NT2/D1 (cell line): ENCODE measurements at regions not wholly inside any gene's neighbourhood (a gene's known extent, or its start where the extent isn't known, plus 50 kb on each side); places are given as distances from the start of the nearest gene placed in this dataset.
"Not testable (repeated sequence)": the region's sequence is repeated elsewhere in the genome, so short reads cannot be mapped to it uniquely, and the experiment has no call there.

Source experiments
- DNase-seq: peaks from one replicate; pipeline ENCODE4 v3.0.0-alpha.2; 2011; ENCODE audit warnings: low read depth, low spot score
- H3K27me3 ChIP-seq: 2 replicates; pipeline ENCODE4 v1.6.0; 2011; ENCODE audit warnings: mild to moderate bottlenecking; ENCODE audit not compliant: insufficient read length, insufficient read depth
- H3K36me3 ChIP-seq: 2 replicates; pipeline ENCODE4 v1.6.1; 2011; ENCODE audit warnings: mild to moderate bottlenecking, low read length, mixed read lengths; ENCODE audit not compliant: insufficient read depth, insufficient read length
- H3K4me1 ChIP-seq: 2 replicates; pipeline ENCODE4 v1.5.1; 2011; ENCODE audit not compliant: insufficient read depth, insufficient read length
- H3K4me3 ChIP-seq: 2 replicates; pipeline ENCODE4 v1.5.1; 2011; ENCODE audit warnings: low read depth; ENCODE audit not compliant: insufficient read length
- H3K9ac ChIP-seq: 2 replicates; pipeline ENCODE4 v1.6.0; 2011; ENCODE audit warnings: low read depth; ENCODE audit not compliant: insufficient read length
- H3K9me3 ChIP-seq: 2 replicates; pipeline ENCODE4 v1.5.1; 2011; ENCODE audit warnings: mild to moderate bottlenecking, low read length; ENCODE audit not compliant: insufficient read depth
- SUZ12 ChIP-seq: IDR thresholded peaks from 2 replicates; pipeline ENCODE4 v1.6.1; 2011; ENCODE audit not compliant: insufficient read length, insufficient read depth; ENCODE audit errors: extremely low read depth
- YY1 ChIP-seq: IDR thresholded peaks from 2 replicates; pipeline ENCODE4 v1.6.1; 2011; ENCODE audit not compliant: insufficient read length, insufficient read depth
- ZNF274 ChIP-seq: IDR thresholded peaks from 2 replicates; pipeline ENCODE4 v1.6.1; 2011; ENCODE audit warnings: mild to moderate bottlenecking, low read depth, low read length

GRCh38 chr14:84998216-84998615 is 531.7 kb upstream of the FLRT2 start:
- H3K27me3 ChIP-seq: no peaks in the 10 kb centered on the region
- H3K9me3 ChIP-seq: no peaks in the 10 kb centered on the region
- H3K9ac ChIP-seq: no peak overlapping the region
- H3K36me3 ChIP-seq: no peaks in the 10 kb centered on the region
- no peak for TF ChIP-seq YY1
- TF ChIP-seq SUZ12: no peak
- TF ChIP-seq ZNF274: no peak
- no peak overlapping the region for H3K4me3 ChIP-seq
- H3K4me1 ChIP-seq: no peaks in the 10 kb centered on the region
- no peak for DNase-seq

GRCh38 chr14:85002846-85003245 is 527.1 kb upstream of the FLRT2 start:
- Histone ChIP-seq H3K4me1 (no peaks in the 10 kb centered on the region), H3K36me3 (no peaks in the 10 kb centered on the region), H3K27me3 (no peaks in the 10 kb centered on the region), H3K9ac (no peak overlapping the region), H3K9me3 (no peaks in the 10 kb centered on the region), H3K4me3 (no peak overlapping the region)
- no peak for DNase-seq
- TF ChIP-seq SUZ12 (no peak), YY1 (no peak), ZNF274 (no peak)

- no peak for TF ChIP-seq SUZ12
- no peak for TF ChIP-seq ZNF274
- TF ChIP-seq YY1: no peak
- no peak overlapping the region for H3K9ac ChIP-seq
- no peaks in the 10 kb centered on the region for H3K9me3 ChIP-seq
- no peaks in the 10 kb centered on the region for H3K27me3 ChIP-seq
- H3K4me3 ChIP-seq: no peak overlapping the region
- H3K4me1 ChIP-seq: no peaks in the 10 kb centered on the region
- no peak for DNase-seq
- no peaks in the 10 kb centered on the region for H3K36me3 ChIP-seq
Observed at GRCh38 chr14:85003805-85004204, 526.1 kb upstream of the FLRT2 start.

- Histone ChIP-seq H3K9me3 (no peaks in the 10 kb centered on the region), H3K27me3 (no peaks in the 10 kb centered on the region), H3K4me1 (no peaks in the 10 kb centered on the region), H3K36me3 (no peaks in the 10 kb centered on the region), H3K9ac (no peak overlapping the region), H3K4me3 (no peak overlapping the region)
- no peak for TF ChIP-seq ZNF274
- TF ChIP-seq SUZ12: no peak
- TF ChIP-seq YY1: no peak
- no peak for DNase-seq
Observed at GRCh38 chr14:85009506-85009905, 520.4 kb upstream of the FLRT2 start.

GRCh38 chr14:85010186-85010585 is 519.8 kb upstream of the FLRT2 start:
- Histone ChIP-seq H3K4me3 (no peak overlapping the region), H3K9ac (no peak overlapping the region), H3K27me3 (no peaks in the 10 kb centered on the region), H3K4me1 (no peaks in the 10 kb centered on the region), H3K9me3 (no peaks in the 10 kb centered on the region), H3K36me3 (no peaks in the 10 kb centered on the region)
- no peak for TF ChIP-seq SUZ12
- TF ChIP-seq ZNF274: no peak
- TF ChIP-seq YY1: no peak
- no peak for DNase-seq

- TF ChIP-seq SUZ12 (no peak), ZNF274 (no peak)
- no peak for DNase-seq
- no peak overlapping the region for H3K9ac ChIP-seq
Observed at GRCh38 chr14:85016496-85016895, 513.4 kb upstream of the FLRT2 start.

GRCh38 chr14:85023866-85024265 is 506.1 kb upstream of the FLRT2 start:
- not testable (repeated sequence) for H3K27me3 ChIP-seq, H3K9ac ChIP-seq, H3K4me1 ChIP-seq

More at GRCh38 chr14:85016496-85016895, 513.4 kb upstream of the FLRT2 start:
- Histone ChIP-seq H3K36me3 (no peaks in the 10 kb centered on the region), H3K4me3 (no peak overlapping the region), H3K9me3 (no peaks in the 10 kb centered on the region), H3K27me3 (no peaks in the 10 kb centered on the region), H3K4me1 (no peaks in the 10 kb centered on the region)

GRCh38 chr14:85024931-85025330 is 505.0 kb upstream of the FLRT2 start:
- no peak overlapping the region for H3K4me3 ChIP-seq
- no peaks in the 10 kb centered on the region for H3K27me3 ChIP-seq
- no peaks in the 10 kb centered on the region for H3K4me1 ChIP-seq
- no peaks in the 10 kb centered on the region for H3K36me3 ChIP-seq
- no peaks in the 10 kb centered on the region for H3K9me3 ChIP-seq
- no peak overlapping the region for H3K9ac ChIP-seq
- TF ChIP-seq YY1 (no peak), SUZ12 (no peak), ZNF274 (no peak)
- DNase-seq: no peak

More at GRCh38 chr14:85023866-85024265, 506.1 kb upstream of the FLRT2 start:
- H3K9me3 ChIP-seq, H3K4me3 ChIP-seq, DNase-seq, H3K36me3 ChIP-seq: not testable (repeated sequence)
